ENCODE measurements at regions not wholly inside any gene's neighbourhood (a gene's known extent, or its start where the extent isn't known, plus 50 kb on each side); places are given as distances from the start of the nearest gene placed in this dataset.

DNA sequence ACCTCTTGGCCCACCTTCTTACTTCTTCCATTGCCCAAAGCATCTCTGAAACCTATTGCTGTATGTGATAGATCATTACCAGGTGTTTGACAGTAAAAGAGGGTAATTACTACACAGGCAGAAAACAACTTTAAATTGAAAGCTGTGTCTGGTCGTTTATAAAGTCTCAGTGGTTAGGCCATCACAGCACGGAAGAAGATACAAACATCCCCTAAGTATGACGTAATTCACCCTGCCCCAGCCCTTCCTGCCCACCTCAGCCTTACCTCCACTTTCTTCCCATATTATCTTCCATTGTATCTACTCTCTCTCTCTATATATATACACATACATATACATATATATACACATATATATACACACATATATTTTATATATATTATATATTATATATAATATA, 805.8 kb upstream of the PABPC4L start:
- TF ChIP-seq NFIC (IDR thresholded peaks at IDR 0.05) (no peak), CEBPB (IDR thresholded peaks at IDR 0.05) (no peak), RAD21 (IDR thresholded peaks at IDR 0.05; ENCODE audit: low read depth) (no peak), FOXM1 (IDR thresholded peaks at IDR 0.05; ENCODE audit: borderline replicate concordance, low read depth) (no peak)
